ENCODE measurements at regions not wholly inside any gene's neighbourhood (a gene's known extent, or its start where the extent isn't known, plus 50 kb on each side); places are given as distances from the start of the nearest gene placed in this dataset.
"Not testable (repeated sequence)": the region's sequence is repeated elsewhere in the genome, so short reads cannot be mapped to it uniquely, and the experiment has no call there.

- DNase-seq, result peak; percentile 14
These were observed 158.9 kb downstream of the HINT1 start for GRCh38 chr5:131005963-131006684.

GRCh38 chr5:131001507-131001906, 163.5 kb downstream of the HINT1 start:
- DNase-seq, result no peak

- no peak for DNase-seq
These were observed 164.8 kb downstream of the HINT1 start for GRCh38 chr5:131000289-131000688.

- not testable (repeated sequence) for DNase-seq
These were observed 168.3 kb downstream of the HINT1 start for GRCh38 chr5:130996720-130997119.

GRCh38 chr5:130995851-130996250, 169.2 kb downstream of the HINT1 start:
- no peak for DNase-seq

- no peak for DNase-seq
These were observed 169.9 kb downstream of the HINT1 start for GRCh38 chr5:130995254-130995515.

GRCh38 chr5:130994496-130995253, 170.4 kb downstream of the HINT1 start:
- no peak for DNase-seq

GRCh38 chr5:130992621-130993020, 172.4 kb downstream of the HINT1 start:
- no peak for DNase-seq

- DNase-seq, result peak; percentile 66
These were observed 173.0 kb downstream of the HINT1 start for GRCh38 chr5:130992095-130992494.

- no peak for DNase-seq
These were observed 179.3 kb downstream of the HINT1 start for GRCh38 chr5:130985776-130986175.

- no peak for DNase-seq
These were observed 183.4 kb downstream of the HINT1 start for GRCh38 chr5:130981663-130982062.

- DNase-seq, result no peak
These were observed 186.6 kb downstream of the HINT1 start for GRCh38 chr5:130978475-130978874.

GRCh38 chr5:130976493-130976892, 188.6 kb downstream of the HINT1 start:
- no peak for DNase-seq

- DNase-seq, result no peak
These were observed 189.2 kb downstream of the HINT1 start for GRCh38 chr5:130975847-130976246.

GRCh38 chr5:130975299-130975698, 189.8 kb downstream of the HINT1 start:
- no peak for DNase-seq

GRCh38 chr5:130974021-130974683, 190.9 kb downstream of the HINT1 start:
- DNase-seq, result no peak

- no peak for DNase-seq
These were observed 198.0 kb downstream of the HINT1 start for GRCh38 chr5:130966990-130967525.

- DNase-seq, result no peak
These were observed 199.1 kb downstream of the HINT1 start for GRCh38 chr5:130965920-130966319.

GRCh38 chr5:130965360-130965759, 199.7 kb downstream of the HINT1 start:
- DNase-seq, result no peak

GRCh38 chr5:130964231-130965202, 200.5 kb downstream of the HINT1 start:
- DNase-seq, result no peak

GRCh38 chr5:130963798-130964197, 201.3 kb downstream of the HINT1 start:
- no peak for DNase-seq

- DNase-seq, result no peak
These were observed 207.9 kb downstream of the HINT1 start for GRCh38 chr5:130957151-130957550.
